ENCODE measurements at regions not wholly inside any gene's neighbourhood (a gene's known extent, or its start where the extent isn't known, plus 50 kb on each side); places are given as distances from the start of the nearest gene placed in this dataset.

- TF ChIP-seq, protein P1, sequence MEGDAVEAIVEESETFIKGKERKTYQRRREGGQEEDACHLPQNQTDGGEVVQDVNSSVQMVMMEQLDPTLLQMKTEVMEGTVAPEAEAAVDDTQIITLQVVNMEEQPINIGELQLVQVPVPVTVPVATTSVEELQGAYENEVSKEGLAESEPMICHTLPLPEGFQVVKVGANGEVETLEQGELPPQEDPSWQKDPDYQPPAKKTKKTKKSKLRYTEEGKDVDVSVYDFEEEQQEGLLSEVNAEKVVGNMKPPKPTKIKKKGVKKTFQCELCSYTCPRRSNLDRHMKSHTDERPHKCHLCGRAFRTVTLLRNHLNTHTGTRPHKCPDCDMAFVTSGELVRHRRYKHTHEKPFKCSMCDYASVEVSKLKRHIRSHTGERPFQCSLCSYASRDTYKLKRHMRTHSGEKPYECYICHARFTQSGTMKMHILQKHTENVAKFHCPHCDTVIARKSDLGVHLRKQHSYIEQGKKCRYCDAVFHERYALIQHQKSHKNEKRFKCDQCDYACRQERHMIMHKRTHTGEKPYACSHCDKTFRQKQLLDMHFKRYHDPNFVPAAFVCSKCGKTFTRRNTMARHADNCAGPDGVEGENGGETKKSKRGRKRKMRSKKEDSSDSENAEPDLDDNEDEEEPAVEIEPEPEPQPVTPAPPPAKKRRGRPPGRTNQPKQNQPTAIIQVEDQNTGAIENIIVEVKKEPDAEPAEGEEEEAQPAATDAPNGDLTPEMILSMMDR (conservative IDR thresholded peaks at IDR 0.05) = no peak
- TF ChIP-seq EZH2 (IDR thresholded peaks at IDR 0.05; ENCODE audit: low read depth) = no peak
These were observed 180.1 kb downstream of the POSTN start for GRCh38 chr13:37418490-37418889.
